ENCODE measurements at regions not wholly inside any gene's neighbourhood (a gene's known extent, or its start where the extent isn't known, plus 50 kb on each side); places are given as distances from the start of the nearest gene placed in this dataset.

GRCh38 chr1:103197216-103197615 lies 88.9 kb upstream of the COL11A1 start:
- DNase-seq (ENCODE audit: low read depth): peak; percentile 55
- no peak overlapping the region for H3K4me3 ChIP-seq (ENCODE audit: low read depth, low read length)
- TF ChIP-seq CTCF (IDR thresholded peaks at IDR 0.05; ENCODE audit: low read depth, low read length, missing control alignments): no peak
- in situ Hi-C loops (cut with HindIII; ENCODE audit: low sequenced_read_pairs): no loop called here

GRCh38 chr1:103194984-103195383 lies 86.7 kb upstream of the COL11A1 start:
- in situ Hi-C loops (cut with HindIII; ENCODE audit: low sequenced_read_pairs): no loop called here
- no peak overlapping the region for H3K4me3 ChIP-seq (ENCODE audit: low read depth, low read length)
- TF ChIP-seq CTCF (IDR thresholded peaks at IDR 0.05; ENCODE audit: low read depth, low read length, missing control alignments): no peak
- no peak for DNase-seq (ENCODE audit: low read depth)

GRCh38 chr1:103194060-103194459 lies 85.7 kb upstream of the COL11A1 start:
- DNase-seq (ENCODE audit: low read depth): no peak
- no peak overlapping the region for H3K4me3 ChIP-seq (ENCODE audit: low read depth, low read length)
- in situ Hi-C loops (cut with HindIII; ENCODE audit: low sequenced_read_pairs): no loop called here
- no peak for TF ChIP-seq CTCF (IDR thresholded peaks at IDR 0.05; ENCODE audit: low read depth, low read length, missing control alignments)

- no peak for TF ChIP-seq CTCF (IDR thresholded peaks at IDR 0.05; ENCODE audit: low read depth, low read length, missing control alignments)
- in situ Hi-C loops (cut with HindIII; ENCODE audit: low sequenced_read_pairs): no loop called here
- DNase-seq (ENCODE audit: low read depth): no peak
- H3K4me3 ChIP-seq (ENCODE audit: low read depth, low read length): no peak overlapping the region
These were observed 83.0 kb upstream of the COL11A1 start for GRCh38 chr1:103191327-103191726.

GRCh38 chr1:103190766-103191165 lies 82.4 kb upstream of the COL11A1 start:
- DNase-seq (ENCODE audit: low read depth): no peak
- in situ Hi-C loops (cut with HindIII; ENCODE audit: low sequenced_read_pairs): no loop called here
- H3K4me3 ChIP-seq (ENCODE audit: low read depth, low read length): no peak overlapping the region
- TF ChIP-seq CTCF (IDR thresholded peaks at IDR 0.05; ENCODE audit: low read depth, low read length, missing control alignments): no peak

- H3K4me3 ChIP-seq (ENCODE audit: low read depth, low read length): no peak overlapping the region
- in situ Hi-C loops (cut with HindIII; ENCODE audit: low sequenced_read_pairs): no loop called here
- no peak for TF ChIP-seq CTCF (IDR thresholded peaks at IDR 0.05; ENCODE audit: low read depth, low read length, missing control alignments)
- DNase-seq (ENCODE audit: low read depth): no peak
These were observed 79.4 kb upstream of the COL11A1 start for GRCh38 chr1:103187673-103188072.

GRCh38 chr1:103180660-103181059 lies 72.3 kb upstream of the COL11A1 start:
- no peak overlapping the region for H3K4me3 ChIP-seq (ENCODE audit: low read depth, low read length)
- in situ Hi-C loops (cut with HindIII; ENCODE audit: low sequenced_read_pairs): no loop called here
- no peak for TF ChIP-seq CTCF (IDR thresholded peaks at IDR 0.05; ENCODE audit: low read depth, low read length, missing control alignments)
- peak; percentile 81 for DNase-seq (ENCODE audit: low read depth)

Data from astrocyte of the cerebellum (primary cell).